ENCODE measurements at regions not wholly inside any gene's neighbourhood (a gene's known extent, or its start where the extent isn't known, plus 50 kb on each side); places are given as distances from the start of the nearest gene placed in this dataset.

DNA sequence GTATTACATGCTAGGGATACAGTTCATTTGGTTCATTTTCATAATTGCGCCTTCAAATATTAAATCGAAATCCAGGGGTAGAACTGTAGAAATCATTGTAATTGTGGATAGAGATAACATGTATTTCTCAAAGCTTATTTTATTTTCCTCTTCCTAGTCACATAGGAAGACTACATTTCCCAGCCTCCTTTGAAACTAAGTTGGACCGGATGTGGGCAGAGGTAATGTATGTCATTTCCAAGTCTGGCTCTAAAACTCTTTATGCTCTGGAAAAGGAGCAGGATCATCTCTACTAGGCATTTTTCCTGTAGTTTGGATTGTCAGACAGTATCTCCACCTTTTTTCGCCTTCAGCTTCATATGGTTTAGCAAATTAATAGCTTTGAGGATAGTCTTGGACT, 70.1 kb upstream of the CRY1 start:
- TF ChIP-seq ARNT (IDR thresholded peaks at IDR 0.05): no peak
- no peak for TF ChIP-seq ZNF121 (CRISPR knock-in tag; conservative IDR thresholded peaks at IDR 0.05)
- TF ChIP-seq MAFF (IDR thresholded peaks at IDR 0.05; ENCODE audit: low read length): no peak
- TF ChIP-seq ZNF174 (CRISPR knock-in tag; IDR thresholded peaks at IDR 0.05): no peak
- TF ChIP-seq TFAP4 (CRISPR knock-in tag; IDR thresholded peaks at IDR 0.05; ENCODE audit: borderline replicate concordance): no peak
- TF ChIP-seq CTCF (IDR thresholded peaks at IDR 0.05 in 2 of 3, conservative IDR thresholded peaks at IDR 0.05 in 1 of 3; ENCODE audit: insufficient read depth in 2 of 3, low read depth in 1 of 3, low read length in 3 of 3): no peak
- TF ChIP-seq, protein P1, sequence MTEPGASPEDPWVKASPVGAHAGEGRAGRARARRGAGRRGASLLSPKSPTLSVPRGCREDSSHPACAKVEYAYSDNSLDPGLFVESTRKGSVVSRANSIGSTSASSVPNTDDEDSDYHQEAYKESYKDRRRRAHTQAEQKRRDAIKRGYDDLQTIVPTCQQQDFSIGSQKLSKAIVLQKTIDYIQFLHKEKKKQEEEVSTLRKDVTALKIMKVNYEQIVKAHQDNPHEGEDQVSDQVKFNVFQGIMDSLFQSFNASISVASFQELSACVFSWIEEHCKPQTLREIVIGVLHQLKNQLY (CRISPR knock-in tag; conservative IDR thresholded peaks at IDR 0.05): no peak
- TF ChIP-seq CEBPB (tag; IDR thresholded peaks at IDR 0.05): no peak
- TF ChIP-seq ZNF274 (IDR thresholded peaks at IDR 0.05; ENCODE audit: borderline replicate concordance, low read depth, low read length): no peak
- no peak for TF ChIP-seq NKRF (IDR thresholded peaks at IDR 0.05; ENCODE audit: borderline replicate concordance)
- no peak for TF ChIP-seq SIN3A (IDR thresholded peaks at IDR 0.05; ENCODE audit: borderline replicate concordance in 2 of 2, control insufficient read depth in 1 of 2, low read depth in 2 of 2, low read length in 2 of 2)
- no peak for TF ChIP-seq FIP1L1 (IDR thresholded peaks at IDR 0.05; ENCODE audit: low read depth, low read length, poor library complexity, severe bottlenecking)
- no peak for TF ChIP-seq SRSF1 (IDR thresholded peaks at IDR 0.05; ENCODE audit: low read depth, low read length)
